PFSK-1 (cell line): ENCODE measurements at regions not wholly inside any gene's neighbourhood (a gene's known extent, or its start where the extent isn't known, plus 50 kb on each side); places are given as distances from the start of the nearest gene placed in this dataset.

Experiments
- FOXP2 ChIP-seq: optimal IDR thresholded peaks from 2 replicates; pipeline ENCODE3; 2011; ENCODE audit warnings: borderline replicate concordance, control low read depth, inconsistent platforms; ENCODE audit not compliant: insufficient read depth; ENCODE audit errors: extremely low read length, extremely low read depth
- POLR2AphosphoS5 ChIP-seq: IDR thresholded peaks from 2 replicates; pipeline ENCODE4 v1.6.1; 2012; ENCODE audit warnings: low read depth, mild to moderate bottlenecking, control low read depth, low read length, moderate library complexity
- SIN3A ChIP-seq: IDR thresholded peaks from 2 replicates; pipeline ENCODE4 v1.6.1; 2012; ENCODE audit warnings: mild to moderate bottlenecking, low read length, moderate library complexity, borderline replicate concordance; ENCODE audit not compliant: insufficient read depth
- TAF1 ChIP-seq: IDR thresholded peaks from 2 replicates; pipeline ENCODE4 v1.6.1; 2012; ENCODE audit warnings: low read length, control low read depth, borderline replicate concordance; ENCODE audit not compliant: insufficient read depth
- TF ChIP-seq, protein P1 (sequence below), 2 experiments: IDR thresholded peaks; 2 replicates each; pipeline versions ENCODE4 v1.6.1 to v1.8.0; 2011 to 2012; ENCODE audit warnings: low read depth in 2 of 2, low read length in 2 of 2, control low read depth in 1 of 2, inconsistent platforms in 1 of 2, mild to moderate bottlenecking in 1 of 2, moderate library complexity in 1 of 2; ENCODE audit not compliant: insufficient read depth in 1 of 2

DNA sequence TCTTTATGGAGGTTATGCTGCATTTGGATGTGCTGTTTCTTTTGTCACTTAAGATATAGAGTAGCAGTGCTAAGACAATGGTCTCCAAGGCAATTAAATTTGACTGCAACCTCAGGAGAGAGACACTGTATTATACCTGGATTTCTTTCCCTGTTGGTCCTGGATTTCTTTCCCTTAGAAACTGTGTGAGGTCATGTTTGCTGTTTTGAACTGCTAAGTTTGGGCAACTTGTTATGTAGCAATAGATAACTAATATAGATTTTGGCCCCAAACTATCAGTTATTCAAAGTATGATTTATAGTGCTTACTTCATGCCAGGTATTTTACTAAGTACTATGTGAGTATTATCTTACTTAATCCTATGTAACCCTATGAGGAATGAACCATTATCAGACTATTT is 458.4 kb downstream of the HS3ST3B1 start:
- no peak for TF ChIP-seq SIN3A
- TF ChIP-seq POLR2AphosphoS5 = no peak
- TF ChIP-seq FOXP2 = no peak
- TF ChIP-seq, protein P1, sequence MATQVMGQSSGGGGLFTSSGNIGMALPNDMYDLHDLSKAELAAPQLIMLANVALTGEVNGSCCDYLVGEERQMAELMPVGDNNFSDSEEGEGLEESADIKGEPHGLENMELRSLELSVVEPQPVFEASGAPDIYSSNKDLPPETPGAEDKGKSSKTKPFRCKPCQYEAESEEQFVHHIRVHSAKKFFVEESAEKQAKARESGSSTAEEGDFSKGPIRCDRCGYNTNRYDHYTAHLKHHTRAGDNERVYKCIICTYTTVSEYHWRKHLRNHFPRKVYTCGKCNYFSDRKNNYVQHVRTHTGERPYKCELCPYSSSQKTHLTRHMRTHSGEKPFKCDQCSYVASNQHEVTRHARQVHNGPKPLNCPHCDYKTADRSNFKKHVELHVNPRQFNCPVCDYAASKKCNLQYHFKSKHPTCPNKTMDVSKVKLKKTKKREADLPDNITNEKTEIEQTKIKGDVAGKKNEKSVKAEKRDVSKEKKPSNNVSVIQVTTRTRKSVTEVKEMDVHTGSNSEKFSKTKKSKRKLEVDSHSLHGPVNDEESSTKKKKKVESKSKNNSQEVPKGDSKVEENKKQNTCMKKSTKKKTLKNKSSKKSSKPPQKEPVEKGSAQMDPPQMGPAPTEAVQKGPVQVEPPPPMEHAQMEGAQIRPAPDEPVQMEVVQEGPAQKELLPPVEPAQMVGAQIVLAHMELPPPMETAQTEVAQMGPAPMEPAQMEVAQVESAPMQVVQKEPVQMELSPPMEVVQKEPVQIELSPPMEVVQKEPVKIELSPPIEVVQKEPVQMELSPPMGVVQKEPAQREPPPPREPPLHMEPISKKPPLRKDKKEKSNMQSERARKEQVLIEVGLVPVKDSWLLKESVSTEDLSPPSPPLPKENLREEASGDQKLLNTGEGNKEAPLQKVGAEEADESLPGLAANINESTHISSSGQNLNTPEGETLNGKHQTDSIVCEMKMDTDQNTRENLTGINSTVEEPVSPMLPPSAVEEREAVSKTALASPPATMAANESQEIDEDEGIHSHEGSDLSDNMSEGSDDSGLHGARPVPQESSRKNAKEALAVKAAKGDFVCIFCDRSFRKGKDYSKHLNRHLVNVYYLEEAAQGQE (IDR thresholded peaks at IDR 0.05; ENCODE audit: insufficient read depth in 1 of 2, low read depth in 2 of 2, low read length in 2 of 2) = no peak
- no peak for TF ChIP-seq TAF1

DNA sequence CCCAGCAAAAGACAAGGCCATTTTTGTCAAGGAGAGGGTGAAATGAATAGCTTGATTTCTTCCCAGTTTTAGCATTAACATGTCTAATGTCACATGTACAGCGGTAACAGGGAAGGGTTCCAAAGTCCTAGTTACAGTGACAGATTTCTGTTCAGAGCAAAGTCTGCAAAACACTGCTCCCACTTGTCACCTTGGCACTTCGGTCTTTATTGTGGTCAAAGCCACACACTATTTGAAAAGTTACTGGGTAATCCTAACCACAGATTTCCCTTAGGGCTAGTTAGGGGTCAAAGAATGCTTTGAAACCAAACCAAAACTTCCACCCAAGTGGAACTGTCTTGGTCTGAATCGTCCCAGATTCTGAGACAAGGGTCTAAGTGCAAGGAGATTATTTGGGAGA is 455.6 kb downstream of the HS3ST3B1 start:
- TF ChIP-seq, protein P1 (IDR thresholded peaks at IDR 0.05; ENCODE audit: insufficient read depth in 1 of 2, low read depth in 2 of 2, low read length in 2 of 2) = no peak
- TF ChIP-seq SIN3A = no peak
- TF ChIP-seq TAF1 = no peak
- no peak for TF ChIP-seq POLR2AphosphoS5
- TF ChIP-seq FOXP2 = no peak

DNA sequence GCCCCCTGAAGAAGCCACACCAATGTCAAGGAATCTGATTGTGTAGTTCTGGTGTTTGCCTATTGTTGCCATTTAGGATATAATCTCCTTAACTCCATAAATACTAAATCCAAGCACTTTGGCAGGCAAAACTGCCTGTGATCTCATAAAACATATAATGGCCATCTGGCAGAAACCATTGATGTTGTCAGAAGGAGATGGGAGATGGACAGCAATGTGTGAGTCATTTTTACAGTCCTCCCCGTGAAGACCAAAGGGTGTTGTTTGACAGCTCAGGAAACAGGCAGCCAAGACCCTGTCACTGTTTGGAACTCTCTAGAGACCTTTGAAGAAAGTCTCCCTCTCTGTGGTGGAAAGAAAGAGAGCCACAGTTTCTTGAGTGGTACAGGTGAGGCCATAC is 454.1 kb downstream of the HS3ST3B1 start:
- TF ChIP-seq, protein P1 (IDR thresholded peaks at IDR 0.05; ENCODE audit: insufficient read depth in 1 of 2, low read depth in 2 of 2, low read length in 2 of 2) = no peak
- no peak for TF ChIP-seq SIN3A
- no peak for TF ChIP-seq FOXP2
- no peak for TF ChIP-seq TAF1
- no peak for TF ChIP-seq POLR2AphosphoS5

DNA sequence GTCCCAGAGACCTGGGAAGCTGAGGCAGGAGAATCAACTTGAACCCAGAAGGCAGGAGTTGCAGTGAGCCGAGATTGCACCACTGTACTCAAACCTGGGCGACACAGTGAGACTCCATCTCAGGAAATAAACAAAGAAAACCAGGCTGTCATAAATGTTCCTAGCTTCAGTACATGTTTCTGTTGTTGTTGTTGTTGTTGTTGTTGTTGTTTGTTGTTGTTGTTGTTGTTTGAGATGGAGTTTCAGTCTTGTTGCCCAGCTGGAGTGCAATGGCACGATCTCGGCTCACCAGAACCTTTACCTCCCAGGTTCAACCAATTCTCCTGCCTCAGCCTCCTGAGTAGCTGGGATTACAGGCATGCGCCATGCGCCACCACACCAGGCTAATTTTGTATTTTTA is 452.5 kb downstream of the HS3ST3B1 start:
- TF ChIP-seq TAF1 (no peak), SIN3A (no peak)
- TF ChIP-seq, protein P1 (IDR thresholded peaks at IDR 0.05; ENCODE audit: insufficient read depth in 1 of 2, low read depth in 2 of 2, low read length in 2 of 2) = no peak

DNA sequence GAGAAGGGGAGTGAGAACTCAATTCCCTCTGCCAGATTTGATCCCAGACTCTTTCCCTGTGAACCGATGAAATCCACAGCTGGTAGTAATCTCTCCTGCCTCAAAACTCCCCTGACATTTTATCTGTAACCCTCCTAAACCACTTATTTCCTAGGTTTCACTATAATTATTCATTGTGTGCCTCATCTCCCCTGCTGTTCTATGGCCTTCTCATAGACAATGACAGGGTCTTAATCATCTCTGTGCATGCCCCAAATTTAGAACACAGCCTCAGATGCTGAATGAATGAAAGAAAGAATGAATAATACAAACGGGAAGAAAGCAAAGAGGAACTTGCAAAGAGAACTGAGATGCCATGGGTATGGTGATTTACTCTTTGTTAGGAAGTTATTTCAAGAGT is 451.1 kb downstream of the HS3ST3B1 start:
- TF ChIP-seq TAF1 (no peak), SIN3A (no peak), POLR2AphosphoS5 (no peak), FOXP2 (no peak)
- TF ChIP-seq, protein P1 (IDR thresholded peaks at IDR 0.05; ENCODE audit: insufficient read depth in 1 of 2, low read depth in 2 of 2, low read length in 2 of 2) = no peak
